Naive B cell (primary cell): ENCODE measurements at regions not wholly inside any gene's neighbourhood (a gene's known extent, or its start where the extent isn't known, plus 50 kb on each side); places are given as distances from the start of the nearest gene placed in this dataset.
A peak's percentile ranks its signal among the peaks of the same experiment; 100 is the strongest.

ENCODE experiments used
- ATAC-seq, 2 donors: fragments of 150-1000 bp; cut with Tn5 transposase; 2 replicates each; pipeline ENCODE4 v1.10.0; 2021; ENCODE audit warnings: low read depth in 2 of 2, mild to moderate bottlenecking in 2 of 2, moderate library complexity in 2 of 2
- DNase-seq: peaks from one replicate; pipeline ENCODE4 v3.0.0; 2022
- H3K27ac Mint-ChIP-seq, 6 donors: one replicate each; pipeline ENCODE4 v1.8.0; 2020 to 2022; ENCODE audit warnings: mild to moderate bottlenecking in 6 of 6, mixed read lengths in 6 of 6, moderate library complexity in 5 of 6, inconsistent platforms in 2 of 6
- H3K27me3 Mint-ChIP-seq, 3 donors: one replicate each; pipeline ENCODE4 v1.8.0; 2021 to 2022; ENCODE audit warnings: mixed read lengths in 3 of 3, mild to moderate bottlenecking in 1 of 3
- H3K36me3 Mint-ChIP-seq, 2 donors: one replicate each; pipeline ENCODE4 v1.8.0; 2020 to 2022; ENCODE audit warnings: mixed read lengths in 2 of 2, inconsistent platforms in 1 of 2, mild to moderate bottlenecking in 1 of 2
- H3K4me1 Mint-ChIP-seq, 3 donors: one replicate each; pipeline ENCODE4 v1.8.0; 2020 to 2022; ENCODE audit warnings: mixed read lengths in 3 of 3, inconsistent platforms in 1 of 3, mild to moderate bottlenecking in 1 of 3, moderate library complexity in 1 of 3
- H3K4me3 Mint-ChIP-seq, 8 donors: one replicate each; pipeline ENCODE4 v1.8.0; 2020 to 2022; ENCODE audit warnings: mild to moderate bottlenecking in 8 of 8, mixed read lengths in 8 of 8, moderate library complexity in 8 of 8, inconsistent platforms in 2 of 8
- H3K9me3 Mint-ChIP-seq, 7 donors: one replicate each; pipeline ENCODE4 v1.8.0; 2020 to 2022; ENCODE audit warnings: mixed read lengths in 7 of 7, mild to moderate bottlenecking in 5 of 7, inconsistent platforms in 2 of 7, moderate library complexity in 1 of 7

DNA sequence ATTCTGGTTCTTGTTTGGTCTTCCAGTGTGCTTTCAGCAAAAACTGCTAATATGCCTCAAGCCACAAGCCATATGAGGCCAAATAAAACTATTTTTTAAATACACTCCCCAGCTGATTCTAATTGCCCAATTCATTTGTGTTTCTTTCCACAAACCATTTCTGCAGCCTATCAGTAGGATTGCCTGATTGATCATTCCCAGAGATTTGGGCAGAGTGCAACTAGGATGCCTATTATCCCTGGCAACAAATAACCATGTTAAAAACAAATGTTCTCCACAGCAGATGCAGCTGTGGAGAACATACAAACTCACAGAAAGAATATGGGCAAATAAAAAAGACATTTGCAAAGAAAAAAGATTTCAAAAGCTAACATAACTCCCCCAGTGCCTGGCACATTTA is 76.9 kb upstream of the CAV2 start:
- no peak overlapping the region for H3K27ac Mint-ChIP-seq
- peaks cover 0 to 9% (median 6%) of the 10 kb centered on the region in 3 donors for H3K27me3 Mint-ChIP-seq
- no peaks in the 10 kb centered on the region for H3K36me3 Mint-ChIP-seq

DNA sequence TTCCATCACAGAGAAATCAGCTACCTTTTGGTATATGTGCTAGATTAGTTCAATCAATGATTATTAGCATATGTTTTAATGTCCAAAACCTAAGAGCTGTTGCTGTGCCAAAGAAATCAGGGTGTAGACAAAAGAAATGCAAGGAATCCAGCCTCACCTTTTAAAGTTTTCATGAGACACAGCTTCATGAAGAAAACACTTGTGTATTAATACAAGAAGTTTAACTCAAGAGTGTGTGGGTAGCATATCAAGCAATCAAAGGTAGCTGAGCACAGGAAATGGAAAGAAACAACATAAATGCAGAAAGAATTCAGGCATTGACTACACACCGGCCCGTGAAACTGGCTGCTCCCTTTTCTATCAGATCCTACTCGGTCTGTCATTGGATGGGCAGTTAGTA is 76.0 kb upstream of the CAV2 start:
- no peak for ATAC-seq
- no peaks in the 10 kb centered on the region for H3K36me3 Mint-ChIP-seq
- no peak overlapping the region for H3K27ac Mint-ChIP-seq
- DNase-seq = no peak
- no peak overlapping the region for H3K4me3 Mint-ChIP-seq
- H3K27me3 Mint-ChIP-seq = peaks cover 0 to 4% (median 0%) of the 10 kb centered on the region in 3 donors
- H3K9me3 Mint-ChIP-seq = no peaks in the 10 kb centered on the region
- no peaks in the 10 kb centered on the region for H3K4me1 Mint-ChIP-seq

More for the DNA sequence above, 76.9 kb upstream of the CAV2 start:
- no peak for DNase-seq
- Mint-ChIP-seq H3K9me3 (no peaks in the 10 kb centered on the region), H3K4me1 (no peaks in the 10 kb centered on the region), H3K4me3 (no peak overlapping the region)
- ATAC-seq = no peak

DNA sequence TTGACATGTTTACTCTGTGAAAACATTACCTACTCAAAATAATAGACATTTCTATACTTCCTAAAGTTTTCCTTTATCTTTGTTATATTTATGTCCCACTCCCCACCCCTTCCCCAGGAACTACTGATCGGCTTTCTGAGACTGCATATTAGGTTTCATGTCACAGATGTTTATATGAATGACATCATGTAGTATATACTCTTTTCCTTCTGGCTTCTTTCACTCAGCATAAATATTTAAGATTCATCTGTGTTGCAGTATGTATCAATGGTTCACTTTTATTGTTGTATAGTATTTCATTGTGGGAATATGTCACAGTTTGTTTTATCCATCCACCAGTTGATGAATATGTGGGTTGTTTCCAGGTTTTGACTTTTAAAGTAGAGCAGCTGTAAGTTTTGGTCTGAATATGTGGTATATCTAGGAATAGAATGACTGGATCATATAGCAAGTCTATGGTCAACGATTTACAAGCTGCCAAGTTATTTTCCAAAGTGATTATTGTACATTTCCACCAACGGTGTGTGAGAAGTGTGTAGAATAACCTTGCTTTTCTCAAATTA is 73.8 kb upstream of the CAV2 start:
- Mint-ChIP-seq H3K27ac (no peak overlapping the region), H3K27me3 (peaks cover 0 to 9% (median 2%) of the 10 kb centered on the region in 3 donors), H3K9me3 (peaks cover 0 to 5% (median 0%) of the 10 kb centered on the region in 7 donors), H3K36me3 (no peaks in the 10 kb centered on the region), H3K4me3 (no peak overlapping the region), H3K4me1 (no peaks in the 10 kb centered on the region)
- no peak for DNase-seq
- ATAC-seq = no peak

DNA sequence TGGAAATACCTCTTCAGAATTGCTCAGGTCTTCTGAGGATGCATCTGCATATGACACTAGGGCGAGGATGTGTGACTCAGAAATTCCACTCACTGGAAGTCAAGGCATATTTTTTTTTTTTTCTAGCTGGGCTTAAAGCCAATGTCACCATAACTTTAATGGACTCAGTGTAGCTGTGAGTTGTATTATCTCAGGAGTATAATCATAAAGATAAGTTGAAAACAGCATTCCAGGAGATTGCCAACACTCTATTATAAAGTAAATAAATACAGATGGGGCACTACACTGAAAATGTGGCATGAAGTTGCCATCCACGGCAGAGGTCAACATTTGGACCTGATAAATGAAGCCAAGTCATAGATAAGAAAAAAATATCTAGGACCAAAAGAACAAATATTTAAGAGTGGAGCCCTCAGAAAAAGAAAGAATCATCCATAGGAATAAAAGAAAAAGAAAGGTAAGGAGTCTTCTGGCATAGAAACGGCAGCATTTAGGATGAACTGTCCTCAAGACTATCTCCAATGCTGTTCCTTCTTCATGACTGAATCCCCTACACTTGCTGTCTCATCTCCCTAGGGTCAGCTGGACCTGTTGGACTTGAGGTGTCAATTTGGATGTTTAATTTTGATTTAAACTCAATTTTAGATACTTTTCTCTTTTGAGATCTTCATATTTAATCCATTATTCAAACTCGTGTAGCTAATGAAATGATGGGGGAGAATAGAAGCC is 72.9 kb upstream of the CAV2 start:
- ATAC-seq = no peak
- H3K27ac Mint-ChIP-seq = no peak overlapping the region
- no peak for DNase-seq
- H3K36me3 Mint-ChIP-seq = no peaks in the 10 kb centered on the region
- no peaks in the 10 kb centered on the region for H3K4me1 Mint-ChIP-seq
- no peak overlapping the region for H3K4me3 Mint-ChIP-seq
- H3K27me3 Mint-ChIP-seq = peaks cover 0 to 9% (median 0%) of the 10 kb centered on the region in 3 donors
- H3K9me3 Mint-ChIP-seq = peaks cover 0 to 5% (median 0%) of the 10 kb centered on the region in 7 donors

DNA sequence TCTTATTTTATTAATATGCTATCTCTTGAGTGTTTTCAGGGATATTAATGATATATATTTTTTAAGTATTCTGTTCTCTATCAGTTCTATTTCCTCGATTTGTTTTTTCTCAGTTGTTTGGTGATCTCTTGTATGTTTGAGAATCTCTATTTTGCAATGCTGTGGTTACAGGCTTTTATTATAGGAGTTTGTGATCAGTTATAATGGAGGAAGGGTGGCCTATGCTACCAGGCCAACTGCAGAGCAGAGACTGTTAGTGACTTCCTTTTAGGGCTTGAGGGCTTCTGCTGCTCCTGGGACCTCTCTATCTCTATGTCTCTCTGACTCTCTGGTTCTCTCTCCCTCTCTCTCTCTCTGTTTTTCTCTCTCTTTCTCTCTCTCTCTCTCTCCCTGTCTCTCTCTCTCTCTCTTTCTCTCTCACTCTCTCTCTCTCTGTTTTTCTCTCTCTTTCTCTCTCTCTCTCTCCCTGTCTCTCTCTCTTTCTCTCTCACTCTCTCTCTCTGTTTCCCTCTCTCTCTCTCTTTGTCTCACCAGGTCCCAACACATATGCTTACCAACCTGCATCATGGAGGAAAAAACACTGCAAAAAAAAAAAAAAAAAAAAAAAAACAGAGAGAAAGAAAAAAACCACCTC is 69.4 kb upstream of the CAV2 start:
- H3K36me3 Mint-ChIP-seq = no peaks in the 10 kb centered on the region
- H3K27ac Mint-ChIP-seq = no peak overlapping the region
- DNase-seq (no peak), ATAC-seq (no peak)
- H3K4me3 Mint-ChIP-seq = no peak overlapping the region
- H3K4me1 Mint-ChIP-seq = no peaks in the 10 kb centered on the region
- H3K9me3 Mint-ChIP-seq = peaks cover 0 to 5% (median 0%) of the 10 kb centered on the region in 7 donors
- peaks cover 5 to 27% (median 6%) of the 10 kb centered on the region in 3 donors for H3K27me3 Mint-ChIP-seq

DNA sequence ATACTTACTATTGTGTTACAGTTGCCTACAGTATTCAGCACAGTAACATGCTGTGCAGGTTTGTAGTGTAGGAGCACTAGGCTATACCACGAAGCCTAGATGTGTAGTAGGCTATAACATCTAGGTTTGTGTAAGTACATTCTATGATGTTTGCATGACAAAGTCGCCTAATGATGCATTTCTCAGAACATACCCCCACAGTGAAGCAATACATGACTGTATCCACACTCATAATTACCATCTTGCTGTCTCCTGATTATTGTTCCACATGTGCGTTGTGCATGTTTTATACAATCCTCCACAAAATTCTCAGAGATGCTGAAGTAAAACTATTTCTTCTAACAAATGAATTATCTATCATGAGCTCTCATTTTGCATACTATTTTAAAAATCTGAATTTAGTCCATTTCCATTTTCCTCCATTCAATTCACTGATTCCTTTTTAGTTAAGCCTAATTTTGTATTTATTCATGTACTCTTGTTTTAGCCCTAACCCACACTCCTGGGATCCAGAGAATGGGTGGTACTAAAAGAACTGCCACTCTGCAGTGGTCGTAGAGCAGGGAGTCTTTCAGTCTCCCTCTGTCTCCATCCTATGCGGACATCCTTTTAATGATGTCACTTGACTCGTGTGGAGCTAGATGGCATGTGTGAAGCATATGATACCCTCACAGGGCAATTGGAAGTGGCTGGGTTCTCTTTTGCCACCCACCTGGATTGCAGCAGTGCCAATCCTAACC is 67.6 kb upstream of the CAV2 start:
- Mint-ChIP-seq H3K27ac (no peak overlapping the region), H3K36me3 (no peaks in the 10 kb centered on the region), H3K4me3 (no peak overlapping the region), H3K27me3 (peaks cover 5 to 28% (median 6%) of the 10 kb centered on the region in 3 donors), H3K4me1 (no peaks in the 10 kb centered on the region), H3K9me3 (peaks cover 0 to 5% (median 0%) of the 10 kb centered on the region in 7 donors)
- ATAC-seq = no peak
- no peak for DNase-seq

DNA sequence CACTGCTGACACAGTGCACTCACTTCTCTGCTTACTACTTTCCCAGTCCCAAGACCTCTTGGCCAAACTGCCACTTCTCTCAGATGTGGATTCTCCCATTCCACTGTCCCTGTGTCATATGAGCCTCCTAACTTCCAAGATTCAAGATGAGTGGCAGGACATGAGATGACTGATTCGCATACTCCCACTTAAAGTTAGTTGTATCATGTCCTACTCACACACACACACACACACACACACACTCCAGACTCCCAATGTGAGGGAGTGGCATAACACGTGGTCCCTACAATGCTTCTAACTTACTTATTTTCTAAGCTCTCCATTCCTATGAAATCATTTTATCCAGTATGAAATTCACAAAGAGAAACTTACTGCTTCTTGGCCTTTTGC is 67.0 kb upstream of the CAV2 start:
- no peaks in the 10 kb centered on the region for H3K36me3 Mint-ChIP-seq
- H3K9me3 Mint-ChIP-seq = peaks cover 0 to 5% (median 0%) of the 10 kb centered on the region in 7 donors
- H3K27me3 Mint-ChIP-seq = peaks cover 5 to 28% (median 6%) of the 10 kb centered on the region in 3 donors
- H3K4me1 Mint-ChIP-seq = no peaks in the 10 kb centered on the region
- H3K27ac Mint-ChIP-seq = no peak overlapping the region
- ATAC-seq = no peak
- peak overlapping the region in 1 of 8 donors; percentile 66 for H3K4me3 Mint-ChIP-seq
- DNase-seq = no peak

DNA sequence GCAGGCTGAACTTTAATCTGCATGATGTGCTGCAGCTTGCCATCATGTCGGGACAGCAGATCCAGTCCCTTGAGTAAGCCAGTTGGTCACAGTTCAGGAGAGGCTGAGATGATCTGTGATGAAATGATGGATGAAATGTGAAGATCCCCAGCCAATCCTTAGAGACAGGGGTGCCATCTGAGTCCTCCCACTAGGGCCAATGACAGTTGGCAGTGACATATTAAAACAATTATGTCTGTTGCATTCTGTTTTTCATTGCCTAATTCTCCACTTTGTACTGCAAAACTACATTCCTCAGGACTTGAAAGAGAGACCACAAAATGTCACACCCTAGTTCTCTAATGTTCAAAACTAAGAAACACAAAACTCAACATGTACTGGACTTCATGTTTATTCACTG is 66.3 kb upstream of the CAV2 start:
- Mint-ChIP-seq H3K36me3 (no peaks in the 10 kb centered on the region), H3K27me3 (peaks cover 5 to 28% (median 6%) of the 10 kb centered on the region in 3 donors), H3K27ac (no peak overlapping the region), H3K9me3 (peaks cover 0 to 5% (median 0%) of the 10 kb centered on the region in 7 donors), H3K4me3 (no peak overlapping the region), H3K4me1 (no peaks in the 10 kb centered on the region)
- no peak for ATAC-seq
- DNase-seq = no peak

DNA sequence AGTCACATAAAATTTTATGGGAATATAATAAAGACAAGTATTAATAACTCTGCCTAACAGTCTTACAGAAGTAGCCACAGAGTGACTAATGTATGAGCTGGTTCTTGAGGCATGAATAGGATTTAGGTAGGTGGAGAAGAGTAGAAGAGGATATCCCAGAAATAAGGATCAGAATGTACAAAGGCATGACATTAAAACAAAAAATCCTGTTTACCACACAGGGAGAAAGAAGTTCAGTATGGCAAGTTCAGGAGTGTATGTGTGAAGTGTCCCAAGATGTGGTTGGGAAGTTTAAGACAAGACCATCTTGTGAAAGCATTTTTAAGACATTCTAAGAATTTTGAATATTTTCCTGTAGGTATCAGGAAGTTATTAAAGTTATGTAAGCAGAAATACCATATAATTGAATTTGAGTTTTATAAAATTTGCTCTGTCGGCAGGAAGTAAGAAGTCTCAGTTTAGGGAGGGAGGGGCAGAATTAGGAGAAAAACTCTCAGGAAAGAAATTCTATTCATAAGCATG is 64.7 kb upstream of the CAV2 start:
- Mint-ChIP-seq H3K36me3 (no peaks in the 10 kb centered on the region), H3K4me1 (no peaks in the 10 kb centered on the region), H3K9me3 (peaks cover 0 to 5% (median 0%) of the 10 kb centered on the region in 7 donors), H3K27me3 (peaks cover 5 to 27% (median 6%) of the 10 kb centered on the region in 3 donors), H3K4me3 (no peak overlapping the region), H3K27ac (no peak overlapping the region)
- no peak for DNase-seq
- no peak for ATAC-seq

DNA sequence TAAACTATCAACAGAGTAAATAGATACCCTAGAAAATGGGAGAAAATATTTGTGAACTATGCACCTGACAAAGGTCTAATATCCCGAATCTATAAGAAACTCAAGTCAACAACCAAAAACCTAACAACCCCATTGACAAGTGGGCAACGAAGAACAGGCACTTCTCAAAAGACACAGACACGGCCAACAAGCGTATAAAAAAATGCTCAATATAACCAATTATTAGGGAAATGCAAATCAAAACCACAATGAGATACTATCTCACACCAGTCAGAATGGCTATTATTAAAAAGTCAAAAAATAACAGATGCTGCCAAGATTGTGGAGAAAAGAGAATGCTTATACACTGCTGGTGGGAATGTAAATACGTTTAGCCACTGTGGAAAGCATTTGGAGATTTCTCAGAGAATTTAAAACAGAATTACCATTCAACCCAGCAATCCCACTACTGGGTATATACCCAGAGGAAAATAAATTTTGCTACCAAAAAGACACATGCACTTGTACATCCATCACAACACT is 63.2 kb upstream of the CAV2 start:
- H3K4me1 Mint-ChIP-seq = no peaks in the 10 kb centered on the region
- H3K27ac Mint-ChIP-seq = no peak overlapping the region
- H3K27me3 Mint-ChIP-seq = peaks cover 5 to 19% (median 6%) of the 10 kb centered on the region in 3 donors
- no peaks in the 10 kb centered on the region for H3K36me3 Mint-ChIP-seq
- H3K9me3 Mint-ChIP-seq = no peaks in the 10 kb centered on the region
- ATAC-seq (no peak), DNase-seq (no peak)
- no peak overlapping the region for H3K4me3 Mint-ChIP-seq

DNA sequence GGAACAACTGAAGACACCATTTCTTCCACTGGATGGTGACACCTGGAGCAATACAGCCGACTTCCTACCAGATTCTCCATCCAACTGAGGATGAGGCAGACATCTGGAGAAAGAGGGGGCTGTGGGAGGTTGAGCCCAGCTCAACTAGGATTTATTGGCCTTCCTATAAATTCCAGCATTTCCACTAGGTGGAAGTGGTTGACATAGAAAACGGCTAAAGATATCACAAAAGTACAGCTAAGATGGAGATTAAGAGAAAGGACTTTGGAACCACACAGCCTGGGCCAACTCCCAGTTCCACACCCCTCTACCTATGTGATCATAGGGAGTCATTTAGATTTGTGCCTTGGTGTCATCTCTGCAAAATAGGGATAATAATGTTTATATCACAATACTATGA is 61.3 kb upstream of the CAV2 start:
- no peak overlapping the region for H3K4me3 Mint-ChIP-seq
- no peak overlapping the region for H3K27ac Mint-ChIP-seq
- H3K4me1 Mint-ChIP-seq = no peaks in the 10 kb centered on the region
- H3K9me3 Mint-ChIP-seq = no peaks in the 10 kb centered on the region
- DNase-seq (no peak), ATAC-seq (no peak)
- H3K27me3 Mint-ChIP-seq = peaks cover 0 to 9% (median 5%) of the 10 kb centered on the region in 3 donors
- no peaks in the 10 kb centered on the region for H3K36me3 Mint-ChIP-seq

DNA sequence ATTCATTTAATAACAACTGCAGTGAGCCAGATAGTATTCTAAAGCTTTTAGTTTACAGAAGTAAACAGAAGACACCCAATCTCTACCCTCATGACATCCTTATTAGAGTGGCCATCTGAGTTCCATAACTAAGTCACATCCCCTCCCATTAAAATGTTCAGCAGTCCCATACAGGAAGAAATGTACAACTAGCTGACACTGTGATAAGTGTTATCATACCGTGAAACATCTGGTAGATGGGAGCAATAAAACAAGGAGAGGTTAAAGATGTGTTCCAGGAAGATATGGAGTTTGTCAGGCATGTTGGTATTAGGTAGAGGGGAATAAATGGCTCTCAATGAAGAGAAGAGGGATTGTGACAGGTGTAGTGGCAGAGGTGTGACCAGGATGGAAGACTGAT is 60.5 kb upstream of the CAV2 start:
- ATAC-seq = no peak
- no peaks in the 10 kb centered on the region for H3K36me3 Mint-ChIP-seq
- no peak overlapping the region for H3K4me3 Mint-ChIP-seq
- H3K4me1 Mint-ChIP-seq = no peaks in the 10 kb centered on the region
- no peak overlapping the region for H3K27ac Mint-ChIP-seq
- peaks cover 0 to 8% (median 6%) of the 10 kb centered on the region in 3 donors for H3K27me3 Mint-ChIP-seq
- no peaks in the 10 kb centered on the region for H3K9me3 Mint-ChIP-seq
- no peak for DNase-seq

DNA sequence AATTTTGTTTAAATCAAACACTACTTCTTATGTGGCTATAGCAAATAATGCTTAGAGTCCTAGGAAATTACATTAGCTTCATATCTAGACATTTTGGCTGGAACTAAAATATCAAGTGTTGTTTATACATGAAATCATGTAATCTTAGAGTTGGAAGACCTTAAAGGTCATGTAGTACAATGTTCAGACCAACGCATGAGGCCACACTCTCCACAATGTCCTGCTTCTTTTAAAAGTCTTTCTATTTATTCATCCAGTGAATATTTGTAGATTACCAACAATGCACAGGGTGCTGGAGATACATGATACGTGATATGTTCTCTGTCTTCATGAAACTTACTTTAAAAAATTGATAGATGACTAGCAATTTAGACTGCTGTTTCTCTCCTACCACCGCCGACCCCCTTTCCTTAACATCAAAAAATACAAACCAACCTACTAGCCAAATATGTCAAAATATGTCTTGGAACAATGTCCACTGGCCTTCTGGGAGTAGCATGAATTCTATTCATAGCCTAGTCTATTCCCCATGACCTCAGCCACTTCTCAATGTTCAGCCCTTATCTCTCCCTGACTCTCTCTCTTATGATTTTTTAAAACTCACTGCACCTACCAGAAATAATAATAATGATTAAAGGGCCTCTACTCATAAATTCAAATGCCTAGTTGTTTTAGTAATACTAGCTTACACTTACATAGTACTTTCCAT is 59.5 kb upstream of the CAV2 start:
- Mint-ChIP-seq H3K27me3 (peaks cover 6 to 11% (median 9%) of the 10 kb centered on the region in 3 donors), H3K27ac (no peak overlapping the region), H3K4me3 (no peak overlapping the region), H3K36me3 (no peaks in the 10 kb centered on the region), H3K9me3 (no peaks in the 10 kb centered on the region), H3K4me1 (no peaks in the 10 kb centered on the region)
- ATAC-seq (no peak), DNase-seq (no peak)
